T-helper 2 cell treated with Interferon-gamma antibody and Interleukin-4, amounts not matched to agents 5 μg/mL and 100 μg/mL, for 36 hours (primary cell): ENCODE measurements at regions not wholly inside any gene's neighbourhood (a gene's known extent, or its start where the extent isn't known, plus 50 kb on each side); places are given as distances from the start of the nearest gene placed in this dataset.

Experiments
- DNase-seq: peaks from one replicate; pipeline ENCODE4 v3.0.0; 2021; ENCODE audit warnings: low spot score
- H3K27ac Mint-ChIP-seq: one replicate; pipeline ENCODE4 v1.8.0; 2021; ENCODE audit warnings: mild to moderate bottlenecking, mixed read lengths
- H3K27me3 Mint-ChIP-seq: one replicate; pipeline ENCODE4 v1.8.0; 2021; ENCODE audit warnings: low read depth, mixed read lengths
- H3K36me3 Mint-ChIP-seq: one replicate; pipeline ENCODE4 v1.8.0; 2021; ENCODE audit warnings: low read depth, mixed read lengths
- H3K4me1 Mint-ChIP-seq: one replicate; pipeline ENCODE4 v1.8.0; 2021; ENCODE audit warnings: low read depth, mixed read lengths
- H3K4me3 Mint-ChIP-seq: one replicate; pipeline ENCODE4 v1.8.0; 2022; ENCODE audit warnings: mild to moderate bottlenecking, moderate library complexity, mixed read lengths
- H3K9me3 Mint-ChIP-seq: one replicate; pipeline ENCODE4 v1.8.0; 2021; ENCODE audit warnings: mixed read lengths

GRCh38 chr15:35871812-35872211 lies 325.8 kb upstream of the DPH6 start:
- Mint-ChIP-seq H3K4me3 (no peak overlapping the region), H3K27me3 (no peaks in the 10 kb centered on the region), H3K9me3 (no peaks in the 10 kb centered on the region), H3K36me3 (no peaks in the 10 kb centered on the region), H3K4me1 (no peaks in the 10 kb centered on the region), H3K27ac (no peak overlapping the region)
- DNase-seq: no peak

GRCh38 chr15:35872577-35872976 lies 326.6 kb upstream of the DPH6 start:
- Mint-ChIP-seq H3K4me1 (no peaks in the 10 kb centered on the region), H3K27me3 (no peaks in the 10 kb centered on the region), H3K27ac (no peak overlapping the region), H3K9me3 (no peaks in the 10 kb centered on the region), H3K36me3 (no peaks in the 10 kb centered on the region), H3K4me3 (no peak overlapping the region)
- DNase-seq: no peak

GRCh38 chr15:35874260-35874905 lies 328.4 kb upstream of the DPH6 start:
- no peaks in the 10 kb centered on the region for H3K4me1 Mint-ChIP-seq
- DNase-seq: no peak
- no peaks in the 10 kb centered on the region for H3K36me3 Mint-ChIP-seq
- no peaks in the 10 kb centered on the region for H3K27me3 Mint-ChIP-seq
- H3K4me3 Mint-ChIP-seq: no peak overlapping the region
- no peak overlapping the region for H3K27ac Mint-ChIP-seq
- H3K9me3 Mint-ChIP-seq: peaks cover 5% of the 10 kb centered on the region

- Mint-ChIP-seq H3K4me3 (no peak overlapping the region), H3K27ac (no peak overlapping the region), H3K4me1 (no peaks in the 10 kb centered on the region), H3K36me3 (no peaks in the 10 kb centered on the region), H3K27me3 (no peaks in the 10 kb centered on the region), H3K9me3 (peaks cover 5% of the 10 kb centered on the region)
- no peak for DNase-seq
These were observed 330.8 kb upstream of the DPH6 start for GRCh38 chr15:35876762-35877161.

GRCh38 chr15:35880896-35881295 lies 334.9 kb upstream of the DPH6 start:
- no peak for DNase-seq
- Mint-ChIP-seq H3K9me3 (peaks cover 5% of the 10 kb centered on the region), H3K4me3 (no peak overlapping the region), H3K27ac (no peak overlapping the region), H3K36me3 (no peaks in the 10 kb centered on the region), H3K27me3 (no peaks in the 10 kb centered on the region), H3K4me1 (no peaks in the 10 kb centered on the region)

GRCh38 chr15:35885870-35886269 lies 339.9 kb upstream of the DPH6 start:
- H3K36me3 Mint-ChIP-seq: no peaks in the 10 kb centered on the region
- no peaks in the 10 kb centered on the region for H3K9me3 Mint-ChIP-seq
- H3K4me1 Mint-ChIP-seq: no peaks in the 10 kb centered on the region
- H3K27me3 Mint-ChIP-seq: no peaks in the 10 kb centered on the region
- no peak overlapping the region for H3K4me3 Mint-ChIP-seq
- DNase-seq: no peak
- no peak overlapping the region for H3K27ac Mint-ChIP-seq

GRCh38 chr15:35886765-35887164 lies 340.8 kb upstream of the DPH6 start:
- Mint-ChIP-seq H3K9me3 (no peaks in the 10 kb centered on the region), H3K27me3 (no peaks in the 10 kb centered on the region), H3K36me3 (no peaks in the 10 kb centered on the region), H3K4me1 (no peaks in the 10 kb centered on the region), H3K27ac (no peak overlapping the region), H3K4me3 (no peak overlapping the region)
- DNase-seq: no peak

- H3K9me3 Mint-ChIP-seq: no peaks in the 10 kb centered on the region
- no peaks in the 10 kb centered on the region for H3K4me1 Mint-ChIP-seq
- no peak for DNase-seq
- no peaks in the 10 kb centered on the region for H3K36me3 Mint-ChIP-seq
- H3K4me3 Mint-ChIP-seq: no peak overlapping the region
- no peaks in the 10 kb centered on the region for H3K27me3 Mint-ChIP-seq
- no peak overlapping the region for H3K27ac Mint-ChIP-seq
These were observed 342.9 kb upstream of the DPH6 start for GRCh38 chr15:35888815-35889214.

- no peaks in the 10 kb centered on the region for H3K36me3 Mint-ChIP-seq
- no peak for DNase-seq
These were observed 361.5 kb upstream of the DPH6 start for GRCh38 chr15:35907511-35907910.

GRCh38 chr15:35909414-35909813 lies 363.4 kb upstream of the DPH6 start:
- Mint-ChIP-seq H3K4me1 (no peaks in the 10 kb centered on the region), H3K27ac (no peak overlapping the region), H3K4me3 (no peak overlapping the region), H3K9me3 (peaks cover 15% of the 10 kb centered on the region), H3K36me3 (no peaks in the 10 kb centered on the region), H3K27me3 (no peaks in the 10 kb centered on the region)
- DNase-seq: no peak

More at GRCh38 chr15:35907511-35907910, 361.5 kb upstream of the DPH6 start:
- no peaks in the 10 kb centered on the region for H3K27me3 Mint-ChIP-seq
- H3K4me3 Mint-ChIP-seq: no peak overlapping the region
- H3K27ac Mint-ChIP-seq: no peak overlapping the region
- H3K4me1 Mint-ChIP-seq: no peaks in the 10 kb centered on the region
- H3K9me3 Mint-ChIP-seq: peaks cover 12% of the 10 kb centered on the region

GRCh38 chr15:35910227-35910626 lies 364.3 kb upstream of the DPH6 start:
- DNase-seq: no peak
- H3K9me3 Mint-ChIP-seq: peaks cover 9% of the 10 kb centered on the region
- H3K27ac Mint-ChIP-seq: no peak overlapping the region
- H3K4me3 Mint-ChIP-seq: no peak overlapping the region
- no peaks in the 10 kb centered on the region for H3K27me3 Mint-ChIP-seq
- no peaks in the 10 kb centered on the region for H3K4me1 Mint-ChIP-seq
- H3K36me3 Mint-ChIP-seq: no peaks in the 10 kb centered on the region

GRCh38 chr15:35911052-35911777 lies 365.2 kb upstream of the DPH6 start:
- Mint-ChIP-seq H3K27ac (no peak overlapping the region), H3K9me3 (peaks cover 7% of the 10 kb centered on the region), H3K36me3 (no peaks in the 10 kb centered on the region), H3K4me3 (no peak overlapping the region), H3K27me3 (no peaks in the 10 kb centered on the region), H3K4me1 (no peaks in the 10 kb centered on the region)
- DNase-seq: no peak

GRCh38 chr15:35912196-35912595 lies 366.2 kb upstream of the DPH6 start:
- no peak overlapping the region for H3K4me3 Mint-ChIP-seq
- H3K36me3 Mint-ChIP-seq: no peaks in the 10 kb centered on the region
- no peaks in the 10 kb centered on the region for H3K4me1 Mint-ChIP-seq
- H3K27ac Mint-ChIP-seq: no peak overlapping the region
- no peak for DNase-seq
- no peaks in the 10 kb centered on the region for H3K27me3 Mint-ChIP-seq
- H3K9me3 Mint-ChIP-seq: peaks cover 7% of the 10 kb centered on the region

GRCh38 chr15:35914573-35914972 lies 368.6 kb upstream of the DPH6 start:
- DNase-seq: no peak
- no peaks in the 10 kb centered on the region for H3K4me1 Mint-ChIP-seq
- no peak overlapping the region for H3K27ac Mint-ChIP-seq
- H3K9me3 Mint-ChIP-seq: peaks cover 19% of the 10 kb centered on the region
- no peaks in the 10 kb centered on the region for H3K36me3 Mint-ChIP-seq
- H3K4me3 Mint-ChIP-seq: no peak overlapping the region
- no peaks in the 10 kb centered on the region for H3K27me3 Mint-ChIP-seq

- H3K36me3 Mint-ChIP-seq: no peaks in the 10 kb centered on the region
- H3K4me1 Mint-ChIP-seq: no peaks in the 10 kb centered on the region
- no peak for DNase-seq
- peaks cover 12% of the 10 kb centered on the region for H3K9me3 Mint-ChIP-seq
- no peak overlapping the region for H3K4me3 Mint-ChIP-seq
- H3K27ac Mint-ChIP-seq: no peak overlapping the region
- no peaks in the 10 kb centered on the region for H3K27me3 Mint-ChIP-seq
These were observed 375.1 kb upstream of the DPH6 start for GRCh38 chr15:35921046-35921445.
